ENCODE measurements at regions not wholly inside any gene's neighbourhood (a gene's known extent, or its start where the extent isn't known, plus 50 kb on each side); places are given as distances from the start of the nearest gene placed in this dataset.

DNA sequence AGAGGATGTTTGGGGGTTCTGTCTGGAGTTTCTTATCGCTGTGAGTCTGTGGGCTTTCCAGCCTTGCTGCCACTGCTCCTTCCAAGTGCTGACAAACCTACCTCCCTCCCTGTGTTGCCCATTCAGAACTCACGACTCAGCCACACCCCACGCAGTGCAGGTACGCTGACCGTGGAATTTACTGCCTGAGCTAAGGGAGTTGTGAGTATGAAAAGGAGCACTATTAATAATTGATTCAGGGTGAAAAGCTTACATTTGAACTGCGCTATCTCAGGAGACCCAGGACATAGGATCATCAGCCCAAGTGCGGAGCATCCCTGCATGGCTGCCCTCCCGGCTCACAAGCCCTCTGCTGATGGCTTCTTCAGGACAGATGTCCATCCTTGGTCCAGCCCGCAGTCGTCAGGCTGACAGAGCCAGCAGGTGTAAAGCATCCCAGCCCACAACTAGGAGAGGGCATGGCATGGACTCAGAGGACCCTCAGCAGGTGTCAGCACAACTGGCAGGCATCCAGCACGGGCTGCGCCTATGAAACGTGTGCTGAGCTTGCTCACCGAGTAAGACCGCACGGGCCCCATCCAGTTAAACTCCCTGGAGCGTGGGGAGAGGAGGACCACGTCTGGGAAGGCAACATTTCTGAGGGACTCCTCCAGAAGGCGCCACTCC, 244.0 kb downstream of the COL4A1 start:
- TF ChIP-seq CTCF (conservative IDR thresholded peaks at IDR 0.05; ENCODE audit: low read length) (no peak), EZH2phosphoT487 (IDR thresholded peaks at IDR 0.05; ENCODE audit: borderline replicate concordance, low read depth, low read length) (no peak)
